GM12874 (cell line): ENCODE measurements at regions not wholly inside any gene's neighbourhood (a gene's known extent, or its start where the extent isn't known, plus 50 kb on each side); places are given as distances from the start of the nearest gene placed in this dataset.

ENCODE experiments used
- CTCF ChIP-seq: IDR thresholded peaks from 2 replicates; pipeline ENCODE4 v1.5.1; 2011; ENCODE audit warnings: low read depth, mild to moderate bottlenecking, control low read depth, low read length, moderate library complexity; ENCODE audit not compliant: insufficient read depth

- no peak for TF ChIP-seq CTCF
Measured at GRCh38 chr1:172789840-172790239, 130.9 kb downstream of the FASLG start.

GRCh38 chr1:172790245-172790644, 131.3 kb downstream of the FASLG start:
- TF ChIP-seq CTCF, result no peak

- TF ChIP-seq CTCF, result no peak
Measured at GRCh38 chr1:172793823-172794222, 134.9 kb downstream of the FASLG start.

GRCh38 chr1:172795741-172796140, 136.8 kb downstream of the FASLG start:
- TF ChIP-seq CTCF, result no peak

- TF ChIP-seq CTCF, result no peak
Measured at GRCh38 chr1:172801771-172802322, 142.9 kb downstream of the FASLG start.

- no peak for TF ChIP-seq CTCF
Measured at GRCh38 chr1:172809750-172810149, 150.8 kb downstream of the FASLG start.

- TF ChIP-seq CTCF, result no peak
Measured at GRCh38 chr1:172810480-172811175, 151.7 kb downstream of the FASLG start.

GRCh38 chr1:172811694-172812093, 152.8 kb downstream of the FASLG start:
- TF ChIP-seq CTCF, result no peak
